Renal cortex interstitium (tissue), 11 donors: ENCODE measurements at regions not wholly inside any gene's neighbourhood (a gene's known extent, or its start where the extent isn't known, plus 50 kb on each side); places are given as distances from the start of the nearest gene placed in this dataset.

Experiments used
- DNase-seq, 11 donors: peaks; one replicate each; pipeline ENCODE4 v3.0.0-alpha.2; 2013; ENCODE audit warnings: low read depth in 9 of 11, low spot score in 4 of 11; ENCODE audit errors: extremely low read depth in 1 of 11

DNA sequence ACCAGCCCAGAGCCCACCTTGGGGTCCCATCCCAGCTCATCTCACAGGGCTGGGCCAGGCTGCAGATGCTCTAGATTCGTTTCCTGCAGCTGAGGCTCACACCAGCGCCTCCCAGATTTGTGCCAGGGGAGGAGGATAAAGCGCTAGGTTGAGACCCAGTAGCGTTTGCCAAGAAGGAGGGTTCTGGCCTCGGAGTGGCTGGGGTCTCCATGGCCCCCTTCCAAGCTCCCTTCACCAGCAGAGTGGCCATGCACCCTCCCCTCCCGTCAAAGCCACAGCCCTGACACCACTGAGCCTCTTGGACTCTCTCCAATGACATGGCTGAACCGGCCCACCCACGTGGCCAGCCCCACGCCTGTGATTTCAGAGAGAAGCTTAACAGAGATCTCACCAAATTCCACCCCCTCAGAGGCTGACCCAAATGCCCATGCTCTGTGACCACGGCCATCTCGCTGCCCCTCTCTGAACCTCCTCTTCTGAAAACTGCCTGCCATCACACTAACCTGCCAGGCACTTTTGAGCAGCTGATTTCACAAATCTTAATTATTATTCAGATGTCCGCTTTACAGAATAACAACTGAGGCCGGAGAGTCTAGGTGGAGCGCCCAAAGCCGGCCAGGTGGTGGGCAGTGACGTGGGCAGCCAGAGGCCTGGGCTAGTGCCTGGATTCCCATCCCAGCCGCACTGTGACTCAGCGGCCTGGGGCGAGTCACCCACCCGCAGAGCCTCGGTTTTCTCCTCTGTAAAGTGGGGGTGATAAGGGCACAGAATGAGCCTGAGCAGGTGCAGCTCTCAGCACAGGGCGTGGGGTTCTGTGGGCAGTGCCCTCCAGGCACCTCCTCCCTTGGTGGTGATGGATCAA is 155.7 kb downstream of the C9orf50 start:
- no peak for DNase-seq

DNA sequence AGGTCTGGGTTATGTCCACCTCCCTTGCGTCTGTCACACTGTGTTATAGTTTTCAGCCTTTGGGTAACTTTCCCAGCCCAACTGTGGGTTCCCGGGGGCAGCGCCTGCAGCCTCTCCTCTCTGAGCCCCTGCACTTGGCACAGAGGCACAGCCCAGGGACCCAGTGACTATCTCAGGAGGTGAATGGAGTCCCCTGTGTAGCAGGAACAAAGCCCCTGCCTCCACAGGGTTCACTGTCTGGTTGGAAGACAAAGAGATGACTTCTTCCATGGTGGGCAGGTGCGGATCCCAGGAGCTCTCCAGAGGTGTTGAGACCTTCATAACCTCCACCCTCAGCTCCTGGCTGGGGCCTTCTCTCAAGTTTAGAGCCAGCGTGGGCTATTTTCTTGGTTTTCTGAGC is 156.9 kb downstream of the C9orf50 start:
- DNase-seq = no peak

DNA sequence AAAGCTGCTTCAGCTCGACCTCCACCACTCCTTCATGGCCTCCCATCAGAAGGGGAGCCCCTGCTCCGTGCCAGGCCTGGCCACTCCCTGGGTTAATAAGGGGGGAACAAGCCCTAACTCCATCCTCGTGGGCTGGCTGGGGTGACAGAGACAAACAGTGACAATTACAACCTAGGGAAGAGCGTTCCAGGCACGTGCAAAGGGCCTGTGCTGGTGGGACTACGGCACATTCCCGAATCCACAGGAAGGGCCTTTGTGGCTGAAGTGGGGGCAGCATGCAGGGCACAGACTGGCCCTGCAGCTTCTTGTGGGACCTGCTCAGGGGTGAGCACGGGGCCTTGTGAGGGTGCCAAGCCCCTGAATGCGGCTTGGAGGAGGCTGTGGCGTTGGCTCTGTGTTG is 157.4 kb downstream of the C9orf50 start:
- no peak for DNase-seq

DNA sequence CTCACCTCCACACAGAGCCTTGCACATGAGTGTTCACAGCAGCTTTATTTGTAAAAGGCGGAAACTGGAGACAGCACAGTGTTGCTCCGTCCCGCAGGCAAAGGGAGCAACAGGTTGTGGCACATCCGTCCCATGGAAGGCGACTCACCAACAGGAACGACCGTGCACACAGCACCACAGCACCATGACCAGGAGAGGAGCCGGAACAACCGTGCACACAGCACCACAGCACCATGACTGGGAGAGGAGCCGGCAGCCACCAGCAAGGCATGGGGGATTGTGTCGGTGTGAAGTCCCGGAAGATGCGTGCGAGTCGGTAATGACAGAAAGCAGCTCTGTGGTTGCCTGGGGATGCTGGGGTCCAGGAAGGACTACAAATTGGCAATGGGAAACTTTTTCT is 158.5 kb downstream of the C9orf50 start:
- DNase-seq = no peak

GRCh38 chr9:129460323-129461261 is 160.3 kb downstream of the C9orf50 start:
- peak; percentile 97 to 100 (median 99) for DNase-seq

- DNase-seq = no peak
Measured at GRCh38 chr9:129459547-129460322, 161.2 kb downstream of the C9orf50 start.

DNA sequence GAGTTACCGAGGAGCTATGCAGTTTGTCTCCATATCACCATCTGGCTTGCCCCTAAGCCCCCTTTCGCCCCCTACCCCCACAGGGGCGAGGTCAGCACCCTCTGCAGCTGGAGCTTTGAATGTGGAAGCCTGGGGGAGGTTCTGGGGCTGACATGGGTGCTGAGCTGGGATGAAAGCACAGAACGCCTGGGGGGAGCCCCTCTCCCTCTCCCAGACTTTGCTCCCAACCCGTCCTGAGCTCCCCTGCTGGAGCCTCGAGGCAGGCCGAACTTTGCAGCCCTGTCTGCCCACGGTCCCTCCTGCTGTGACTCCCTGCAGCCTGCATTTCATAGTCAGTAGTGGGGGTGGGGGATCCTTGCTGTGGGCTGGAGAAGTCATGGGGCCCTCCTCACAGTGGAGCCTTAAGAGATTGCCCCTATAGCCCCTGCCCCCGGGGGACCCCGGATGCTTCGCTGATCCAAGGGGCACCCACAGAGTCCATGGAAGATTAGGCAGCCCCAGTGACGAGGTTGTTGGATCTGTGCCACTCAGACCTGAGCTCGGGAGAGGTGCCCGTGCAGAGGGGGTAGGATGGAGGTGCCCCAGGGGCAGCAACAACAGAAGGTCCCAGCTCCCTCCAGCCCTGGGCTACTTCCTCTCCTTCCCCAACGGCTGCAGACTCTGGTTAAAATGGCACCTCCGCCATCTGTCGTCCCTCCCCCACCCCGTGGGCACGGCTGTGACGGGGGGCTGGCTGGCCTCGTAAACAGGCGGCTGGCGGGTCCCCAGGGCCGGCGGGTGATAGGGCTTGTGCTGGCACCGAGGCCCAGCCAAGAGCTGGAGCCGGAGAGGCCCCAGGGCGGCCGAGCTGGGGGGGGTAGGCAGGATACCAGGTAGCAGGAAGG is 162.0 kb downstream of the C9orf50 start:
- DNase-seq = no peak

DNA sequence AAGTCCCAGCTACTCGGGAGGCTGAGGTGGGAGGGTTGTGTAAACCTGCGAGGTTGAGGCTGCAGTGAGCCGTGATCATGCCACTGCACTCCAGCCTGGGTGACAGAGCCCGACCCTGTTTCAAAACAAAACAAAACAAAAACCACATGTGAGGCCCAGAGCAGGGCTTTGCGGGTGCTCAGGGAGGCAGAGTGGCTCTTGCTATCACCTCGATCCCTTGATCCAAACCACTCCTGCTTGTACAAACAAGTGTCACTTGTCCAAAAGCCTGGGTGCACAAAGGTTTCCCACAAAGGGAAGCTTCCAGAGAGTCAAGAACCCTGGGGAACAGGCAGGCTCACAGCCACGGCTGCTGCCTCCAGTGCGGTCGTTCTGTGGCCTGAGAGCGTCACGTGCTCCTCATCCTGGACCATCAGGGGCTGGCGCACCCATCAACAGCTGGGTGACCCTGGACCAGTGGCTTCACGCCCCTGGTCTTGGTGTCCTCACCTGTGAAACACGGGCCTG is 162.7 kb downstream of the C9orf50 start:
- DNase-seq = no peak

DNA sequence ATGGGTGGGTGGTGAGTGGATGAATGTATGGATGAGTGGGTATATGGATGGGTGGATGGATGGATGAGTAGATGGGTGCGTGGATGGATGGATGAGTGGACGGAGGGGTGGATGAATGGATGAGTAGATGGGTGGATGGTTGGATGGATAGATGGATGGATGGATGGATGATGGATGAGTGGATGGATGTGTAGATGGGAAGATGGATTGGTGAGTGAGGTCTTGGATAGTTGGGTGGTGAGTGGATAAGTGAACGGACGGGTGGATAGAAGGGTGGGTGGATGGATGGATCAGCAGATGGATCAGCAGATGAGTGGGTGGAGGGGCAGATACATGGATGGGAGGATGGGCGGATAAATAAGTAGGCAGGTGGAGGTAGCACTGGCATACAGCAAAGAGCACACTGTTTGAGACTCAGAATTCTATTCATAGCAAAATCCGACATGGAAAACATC is 163.5 kb downstream of the C9orf50 start:
- no peak for DNase-seq

DNA sequence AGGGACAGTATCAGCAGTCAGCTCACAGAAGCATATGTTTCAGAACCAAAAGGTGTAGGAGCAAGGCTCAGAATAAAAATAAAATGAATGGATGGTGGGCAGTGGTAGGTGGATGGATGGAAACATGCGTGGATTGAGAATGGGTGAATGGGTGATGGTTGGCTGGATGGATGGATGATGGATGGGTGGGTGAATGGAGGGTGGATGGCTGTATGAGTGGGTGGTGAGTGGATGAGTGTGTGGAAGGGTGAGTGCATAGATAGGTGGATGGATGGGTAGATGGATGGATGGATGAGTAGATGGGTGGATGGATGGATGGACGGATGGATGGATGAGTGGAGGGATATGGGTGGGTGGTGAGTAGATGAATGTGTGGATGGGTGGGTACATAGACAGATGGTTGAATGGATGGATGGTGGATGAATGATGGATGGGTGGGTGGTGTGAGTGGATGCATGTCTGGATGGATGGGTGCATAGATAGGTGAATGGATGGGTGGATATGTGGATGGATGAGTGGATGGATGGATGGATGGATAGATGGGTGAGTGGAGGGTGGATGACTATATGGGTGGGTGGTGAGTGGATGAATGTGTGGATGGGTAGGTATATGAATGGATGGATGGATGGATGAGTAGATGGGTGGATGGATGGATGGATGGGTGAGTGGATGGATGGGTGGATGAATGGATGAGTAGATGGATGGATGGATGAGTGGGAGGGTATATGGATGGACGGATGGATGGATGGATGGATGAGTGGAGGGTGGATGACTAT is 164.2 kb downstream of the C9orf50 start:
- no peak for DNase-seq

GRCh38 chr9:129455151-129455995 is 165.5 kb downstream of the C9orf50 start:
- DNase-seq = no peak

- no peak for DNase-seq
Measured at GRCh38 chr9:129454467-129455067, 166.3 kb downstream of the C9orf50 start.

GRCh38 chr9:129453734-129454133 is 167.2 kb downstream of the C9orf50 start:
- DNase-seq = no peak

DNA sequence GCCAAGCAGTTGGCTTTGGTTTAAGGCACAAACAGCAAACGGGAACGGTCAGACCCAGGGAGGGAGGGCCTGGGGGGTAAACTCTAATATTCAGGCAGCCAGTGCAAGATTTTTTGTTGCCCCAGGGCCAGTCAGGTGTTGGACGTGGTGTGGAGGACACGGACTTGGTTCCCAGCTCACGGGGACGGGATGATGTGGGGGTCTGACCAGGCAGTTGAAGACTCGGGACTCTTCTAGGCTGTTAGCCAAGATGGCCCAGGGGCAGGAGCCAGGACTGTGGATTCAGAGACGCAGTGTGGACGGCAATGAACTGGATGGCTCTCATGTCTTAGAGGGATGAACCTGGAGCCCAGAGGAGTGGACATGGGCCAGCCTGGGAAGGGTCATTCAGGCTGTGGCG is 169.2 kb downstream of the C9orf50 start:
- no peak for DNase-seq

DNA sequence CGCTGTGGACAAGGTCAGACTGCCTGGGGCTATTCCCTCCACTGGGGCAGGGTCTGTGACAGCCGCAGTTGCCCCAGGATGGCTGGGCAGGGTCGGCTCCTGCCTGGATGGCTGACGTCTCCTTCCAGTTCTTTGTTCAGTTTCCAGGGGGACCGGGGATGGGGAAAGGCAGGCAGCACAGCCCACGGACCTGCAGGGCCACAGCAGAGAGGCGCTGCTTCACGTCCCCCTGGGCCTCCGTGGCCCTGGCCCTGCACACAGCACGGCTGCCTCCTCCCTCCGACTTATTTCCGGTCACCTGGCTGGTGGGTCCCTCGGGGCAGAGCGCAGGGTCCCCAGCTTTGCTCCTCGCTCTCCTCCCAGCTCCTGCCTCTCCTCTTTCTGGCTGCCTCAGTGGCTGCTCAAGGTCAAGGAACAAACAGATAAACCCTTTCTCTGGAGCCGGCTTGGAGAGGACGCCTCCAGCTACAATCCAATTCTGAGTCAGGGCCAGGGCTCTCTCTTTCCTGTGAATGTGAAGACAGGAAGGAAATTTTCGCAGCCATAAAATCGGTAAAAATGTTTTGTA is 169.7 kb downstream of the C9orf50 start:
- no peak for DNase-seq

DNA sequence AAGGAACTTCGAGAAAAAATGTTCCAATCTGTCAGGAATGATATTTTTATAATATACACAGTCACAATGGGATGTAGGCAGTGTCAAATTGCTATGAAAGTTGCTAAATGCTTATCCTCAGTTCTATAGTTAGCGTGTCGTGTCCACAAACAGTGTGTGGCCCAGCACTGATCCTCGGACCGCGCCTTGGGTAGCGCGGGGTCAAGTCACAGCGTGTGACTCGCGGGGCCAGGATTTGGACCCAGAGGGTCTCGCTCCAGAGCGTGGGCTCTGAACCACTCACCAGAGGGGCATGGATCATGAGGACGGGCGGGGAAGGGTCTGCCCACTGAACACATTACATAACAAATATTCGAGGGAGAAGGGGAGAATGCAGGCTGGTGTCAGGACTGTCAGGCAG is 171.8 kb downstream of the C9orf50 start:
- DNase-seq = no peak
